ENCODE measurements at regions not wholly inside any gene's neighbourhood (a gene's known extent, or its start where the extent isn't known, plus 50 kb on each side); places are given as distances from the start of the nearest gene placed in this dataset.
"Not testable (repeated sequence)": the region's sequence is repeated elsewhere in the genome, so short reads cannot be mapped to it uniquely, and the experiment has no call there.

- not testable (repeated sequence) for TF ChIP-seq CTCF (conservative IDR thresholded peaks at IDR 0.05; ENCODE audit: low read depth, low read length); POLR2A (IDR thresholded peaks at IDR 0.05; ENCODE audit: low read depth, low read length); RAD21 (IDR thresholded peaks at IDR 0.05; ENCODE audit: low read length); CEBPB (IDR thresholded peaks at IDR 0.05; ENCODE audit: low read depth, low read length); RFX5 (IDR thresholded peaks at IDR 0.05; ENCODE audit: low read depth, low read length); MAFK (IDR thresholded peaks at IDR 0.05; ENCODE audit: low read depth, low read length); SMC3 (IDR thresholded peaks at IDR 0.05; ENCODE audit: low read depth, low read length); CHD1 (IDR thresholded peaks at IDR 0.05; ENCODE audit: low read depth, low read length); RCOR1 (IDR thresholded peaks at IDR 0.05; ENCODE audit: insufficient replicate concordance, low read length)
Measured at GRCh38 chr4:116619508-116619907, 465.9 kb downstream of the TRAM1L1 start.

Measured in IMR-90 (cell line).